ENCODE measurements at regions not wholly inside any gene's neighbourhood (a gene's known extent, or its start where the extent isn't known, plus 50 kb on each side); places are given as distances from the start of the nearest gene placed in this dataset.

GRCh38 chr9:73845954-73846690, 651.0 kb upstream of the RORB start:
- TF ChIP-seq CTCF (IDR thresholded peaks at IDR 0.05): no peak
- no peak for TF ChIP-seq POLR2A (IDR thresholded peaks at IDR 0.05)
